LNCaP clone FGC (cell line): ENCODE measurements at regions not wholly inside any gene's neighbourhood (a gene's known extent, or its start where the extent isn't known, plus 50 kb on each side); places are given as distances from the start of the nearest gene placed in this dataset.
"Not testable (repeated sequence)": the region's sequence is repeated elsewhere in the genome, so short reads cannot be mapped to it uniquely, and the experiment has no call there.

Experiments
- DNase-seq: peaks from one replicate; pipeline ENCODE4 v3.0.0-alpha.2; 2011; ENCODE audit warnings: low read depth
- H3K4me3 ChIP-seq: 2 replicates; pipeline ENCODE4 v1.5.1; 2011; ENCODE audit warnings: mild to moderate bottlenecking, low read depth, low read length, control low read depth

DNA sequence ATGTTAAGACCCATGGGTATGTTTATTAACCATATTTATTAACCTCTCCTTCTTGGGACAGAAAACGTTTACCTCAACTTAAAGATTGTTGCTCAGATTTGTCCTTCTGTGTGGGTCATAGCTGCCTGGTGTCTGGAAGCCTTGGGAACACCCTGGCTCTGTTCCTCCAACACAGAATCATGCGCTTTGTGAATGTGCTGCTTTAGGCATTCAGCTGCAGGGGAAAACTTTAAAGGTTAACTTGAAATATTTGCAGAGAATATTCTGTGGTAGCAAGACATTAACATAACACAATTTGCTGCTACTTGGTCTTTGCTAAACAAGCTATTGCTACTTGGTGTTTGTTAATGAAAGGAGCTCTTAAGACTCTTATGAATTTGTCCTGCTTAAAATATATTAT, 50.5 kb upstream of the THOC3 start:
- DNase-seq, H3K4me3 ChIP-seq: not testable (repeated sequence)

DNA sequence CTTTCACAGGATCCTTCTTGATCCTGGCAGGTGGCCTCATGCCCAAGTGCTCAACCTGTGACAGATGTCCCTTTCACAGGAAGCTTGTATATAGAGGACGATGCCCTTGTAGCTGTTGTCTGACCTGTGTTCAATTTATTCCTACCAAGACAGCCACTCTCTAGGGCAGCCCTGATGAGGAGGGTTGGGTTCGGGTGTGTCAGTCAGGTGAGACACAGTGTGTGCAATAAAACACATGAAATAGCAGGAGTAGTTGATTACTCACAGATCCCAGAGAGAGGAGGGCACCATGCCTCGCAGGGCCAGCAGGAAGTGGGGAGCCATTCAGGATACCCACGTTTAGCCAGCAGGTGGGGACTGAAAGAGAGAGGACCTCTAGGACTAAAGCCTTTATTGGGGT, 52.7 kb upstream of the THOC3 start:
- H3K4me3 ChIP-seq, DNase-seq: not testable (repeated sequence)

DNA sequence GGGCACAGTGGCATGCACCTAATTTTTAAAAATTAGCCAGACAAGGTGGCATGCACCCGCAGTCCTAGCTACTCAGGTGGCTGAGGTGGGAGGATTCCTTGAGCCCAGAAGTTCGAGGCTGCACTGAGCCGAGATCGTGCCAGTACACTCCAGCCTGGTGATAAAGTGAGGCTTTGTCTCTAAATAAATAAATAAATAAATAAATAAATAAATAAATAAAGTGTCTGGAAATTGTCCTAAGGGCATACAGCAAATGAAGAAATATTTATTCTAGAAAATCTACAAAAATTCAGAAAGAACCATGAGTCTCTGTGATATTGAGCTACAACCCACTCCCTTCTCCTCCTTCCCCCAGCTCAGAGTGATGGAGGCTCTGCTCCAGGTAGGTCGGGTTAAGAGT, 55.4 kb upstream of the THOC3 start:
- not testable (repeated sequence) for DNase-seq, H3K4me3 ChIP-seq

DNA sequence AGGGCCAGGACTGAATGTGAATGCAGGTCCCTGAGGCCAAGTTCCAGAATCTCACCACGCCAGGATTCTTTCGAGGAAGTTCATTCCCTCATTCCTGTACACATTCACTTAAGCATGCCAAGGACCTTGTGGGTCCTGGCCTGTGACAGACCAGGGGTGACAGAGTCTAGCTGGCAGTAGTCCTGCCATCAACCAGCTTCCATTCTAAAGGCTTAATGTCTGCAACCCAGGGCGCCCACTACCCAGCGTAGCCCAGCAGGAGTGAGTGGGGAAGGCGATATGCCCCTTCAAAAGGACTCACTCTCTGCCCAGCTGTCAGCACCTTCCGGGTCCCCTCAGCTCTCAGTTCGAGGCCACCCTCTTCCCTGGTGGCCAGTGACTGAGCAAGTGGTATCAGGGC, 61.3 kb upstream of the THOC3 start:
- H3K4me3 ChIP-seq, DNase-seq: not testable (repeated sequence)

DNA sequence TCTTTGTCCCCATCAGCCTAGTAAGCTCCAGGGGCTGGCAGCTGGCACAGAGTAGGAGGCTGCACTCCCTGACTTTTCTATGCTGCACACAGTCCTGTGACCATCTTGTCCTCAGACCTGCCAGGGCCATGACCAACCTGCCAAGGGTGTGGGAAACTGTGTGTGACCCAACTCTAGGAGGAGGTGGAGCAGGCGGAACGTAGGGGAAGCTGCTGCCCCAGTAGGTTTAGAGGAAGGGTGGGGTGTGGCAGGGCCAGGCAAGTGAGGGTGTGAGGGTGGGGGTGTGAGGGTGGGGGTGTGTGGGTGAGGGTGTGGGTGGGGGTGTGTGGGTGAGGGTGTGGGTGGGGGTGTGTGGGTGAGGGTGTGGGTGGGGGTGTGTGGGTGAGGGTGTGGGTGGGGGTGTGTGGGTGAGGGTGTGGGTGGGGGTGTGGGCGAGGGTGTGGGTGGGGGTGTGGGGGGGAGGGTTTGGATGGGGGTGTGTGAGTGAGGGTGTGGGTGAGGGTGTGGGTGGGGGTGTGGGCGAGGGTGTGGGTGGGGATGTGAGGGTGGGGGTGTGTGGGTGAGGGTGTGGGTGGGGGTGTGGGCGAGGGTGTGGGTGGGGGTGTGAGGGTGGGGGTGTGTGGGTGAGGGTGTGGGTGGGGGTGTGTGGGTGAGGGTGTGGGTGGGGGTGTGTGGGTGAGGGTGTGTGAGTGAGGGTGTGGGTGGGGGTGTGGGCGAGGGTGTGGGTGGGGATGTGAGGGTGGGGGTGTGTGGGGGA, 62.4 kb upstream of the THOC3 start:
- not testable (repeated sequence) for H3K4me3 ChIP-seq, DNase-seq

DNA sequence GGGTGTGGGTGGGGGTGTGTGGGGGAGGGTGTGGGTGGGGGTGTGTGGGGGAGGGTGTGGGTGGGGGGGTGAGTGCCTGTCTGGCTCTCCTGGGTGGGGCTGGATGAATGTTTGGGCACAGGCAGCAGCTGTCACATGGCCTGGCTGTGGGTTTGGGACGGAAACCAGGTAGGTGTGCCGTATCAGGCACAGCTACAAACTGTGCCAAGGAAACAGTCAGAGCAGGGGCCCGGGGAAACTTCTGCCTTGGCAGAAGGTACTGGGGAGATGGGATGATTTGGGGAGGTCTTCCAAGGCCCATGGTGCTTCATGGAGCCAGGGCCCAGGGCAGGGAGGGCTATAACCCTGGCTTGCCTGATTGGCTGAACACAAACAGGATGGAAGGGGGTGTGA, 63.0 kb upstream of the THOC3 start:
- DNase-seq, H3K4me3 ChIP-seq: not testable (repeated sequence)

DNA sequence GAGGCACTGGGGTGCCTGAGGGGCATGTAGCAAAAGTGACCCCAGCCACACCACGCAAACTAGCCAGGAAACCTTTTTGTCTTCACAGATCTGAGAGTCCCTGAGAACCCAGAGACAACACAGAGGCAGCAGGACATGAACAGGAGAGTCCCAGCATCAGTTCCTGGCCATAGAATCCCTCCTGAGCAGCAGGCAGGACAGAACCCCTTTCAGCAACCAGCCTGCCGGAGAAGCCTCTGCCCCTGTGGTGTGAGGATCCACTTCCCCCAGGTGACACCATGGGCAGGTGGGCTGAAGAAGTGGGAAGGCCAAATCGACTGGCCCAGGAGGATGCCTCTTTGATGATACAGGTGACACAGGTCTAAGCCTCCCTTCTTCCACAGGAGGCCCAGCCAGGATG, 65.1 kb upstream of the THOC3 start:
- not testable (repeated sequence) for H3K4me3 ChIP-seq, DNase-seq

DNA sequence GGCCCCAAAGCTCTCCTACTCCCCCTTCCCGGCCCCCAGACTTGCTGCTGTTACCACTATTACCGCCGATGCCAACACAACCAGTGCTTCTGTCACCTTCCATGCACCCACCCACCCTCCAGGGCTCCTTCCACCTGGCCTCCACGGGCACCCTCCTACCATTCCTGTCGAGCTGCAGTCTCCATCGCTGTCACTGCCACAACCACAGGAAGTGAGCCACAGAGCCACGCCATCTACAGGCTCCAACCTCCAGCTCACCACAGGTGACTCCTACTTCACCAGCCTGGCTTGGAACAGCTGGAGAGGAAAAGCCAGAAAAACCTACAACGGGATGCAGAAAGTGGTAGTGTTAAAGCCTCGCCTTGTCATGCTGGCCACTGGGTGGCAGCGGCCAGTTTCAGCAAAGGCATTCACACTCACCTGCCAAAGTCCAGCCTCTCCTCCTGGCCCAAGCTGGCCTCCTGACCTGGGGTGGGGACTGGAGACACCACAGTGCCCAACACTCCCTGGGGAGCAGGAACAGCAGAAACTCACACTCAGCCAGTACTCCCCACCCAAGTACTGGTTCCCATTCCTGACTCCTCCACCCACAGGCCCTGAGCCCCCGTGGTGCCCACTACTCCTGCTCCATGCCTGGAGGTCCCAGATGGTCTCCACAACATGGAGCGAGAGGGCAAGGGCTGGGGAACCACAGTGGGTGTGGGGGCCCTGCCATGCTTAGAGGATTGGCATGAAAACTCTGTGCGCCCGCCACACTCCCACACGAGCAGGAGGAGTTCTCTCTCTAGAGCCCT, 66.5 kb upstream of the THOC3 start:
- H3K4me3 ChIP-seq, DNase-seq: not testable (repeated sequence)

DNA sequence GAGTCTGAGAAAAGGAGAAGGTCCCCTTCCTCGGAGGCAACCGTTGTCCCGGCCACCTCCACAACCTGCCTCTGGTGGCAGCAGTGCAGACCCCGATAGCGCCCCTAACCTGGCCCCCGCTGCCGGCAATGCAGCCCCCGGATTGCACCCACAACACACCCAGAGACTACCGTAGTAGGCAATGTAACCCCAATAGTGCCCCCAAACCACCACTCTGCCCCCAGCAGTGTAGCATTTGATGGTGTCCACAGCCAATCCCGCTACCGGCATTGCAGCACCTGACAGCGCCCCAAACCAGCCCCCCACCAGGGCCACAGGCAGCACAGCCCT, 67.1 kb upstream of the THOC3 start:
- not testable (repeated sequence) for H3K4me3 ChIP-seq, DNase-seq

DNA sequence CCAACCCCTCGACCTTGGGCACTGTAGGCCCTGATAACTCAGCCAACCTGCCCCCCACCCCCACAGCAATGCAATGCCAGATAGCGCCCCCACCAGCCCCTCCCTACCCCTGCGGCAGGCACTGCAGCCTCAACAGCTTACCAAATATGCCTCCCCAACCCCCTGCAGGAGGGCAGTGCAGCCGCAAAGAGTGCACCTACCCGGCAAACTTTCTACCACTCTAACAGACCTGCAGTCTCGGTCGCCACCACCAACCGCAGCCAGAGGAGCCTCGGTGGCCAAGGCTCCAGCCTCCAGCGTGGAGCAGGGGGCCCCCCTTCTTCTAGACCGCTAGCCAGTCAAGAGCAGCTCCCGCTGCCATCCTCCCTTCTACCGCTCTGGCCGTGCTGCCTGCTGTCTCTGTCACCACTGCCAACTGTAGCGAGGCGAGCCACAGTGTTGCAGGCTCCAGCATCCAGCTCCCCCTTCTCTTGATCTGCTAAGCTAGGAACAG, 67.7 kb upstream of the THOC3 start:
- not testable (repeated sequence) for H3K4me3 ChIP-seq, DNase-seq

DNA sequence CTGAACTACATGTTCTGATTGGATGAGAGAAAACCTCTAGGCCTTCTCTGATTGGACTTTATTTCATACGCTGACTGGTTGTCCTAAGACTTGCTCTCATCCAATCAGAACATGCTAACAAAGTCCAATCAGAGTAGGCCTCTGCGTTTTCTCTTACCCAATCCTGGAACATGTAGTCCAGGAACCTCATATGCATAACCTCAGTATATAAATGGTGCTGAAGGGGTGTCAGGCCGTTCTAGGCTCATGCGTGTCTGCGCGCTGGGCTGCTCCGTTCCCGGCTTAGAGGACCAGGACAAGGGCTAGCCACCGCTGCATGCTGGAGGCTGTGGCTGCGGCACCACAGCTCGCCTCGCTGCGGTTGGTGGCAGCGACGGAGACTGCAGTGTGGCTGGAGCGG, 68.3 kb upstream of the THOC3 start:
- DNase-seq: not testable (repeated sequence)

DNA sequence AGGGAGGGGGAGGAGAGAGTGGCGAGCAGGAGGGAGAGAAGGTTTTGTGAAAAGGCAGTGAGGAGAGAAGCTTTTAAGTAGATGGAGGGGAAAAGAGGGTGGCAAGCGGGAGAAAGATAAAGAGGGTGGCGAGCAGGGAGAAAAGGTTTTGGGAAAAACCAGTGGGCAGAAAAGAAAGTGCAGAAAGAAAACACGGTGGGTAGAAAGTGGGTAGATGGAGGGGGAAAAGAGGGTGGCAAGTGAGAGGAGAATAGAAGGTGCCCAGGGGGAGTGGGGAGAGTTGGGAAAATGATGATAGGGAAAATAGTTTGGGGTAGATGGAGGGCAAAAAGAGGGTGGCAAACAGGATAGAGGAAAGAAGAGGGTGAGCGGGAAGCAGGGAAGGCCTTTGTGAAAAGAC, 69.1 kb upstream of the THOC3 start:
- DNase-seq, H3K4me3 ChIP-seq: not testable (repeated sequence)

More for the DNA sequence above, 68.3 kb upstream of the THOC3 start:
- H3K4me3 ChIP-seq: not testable (repeated sequence)

DNA sequence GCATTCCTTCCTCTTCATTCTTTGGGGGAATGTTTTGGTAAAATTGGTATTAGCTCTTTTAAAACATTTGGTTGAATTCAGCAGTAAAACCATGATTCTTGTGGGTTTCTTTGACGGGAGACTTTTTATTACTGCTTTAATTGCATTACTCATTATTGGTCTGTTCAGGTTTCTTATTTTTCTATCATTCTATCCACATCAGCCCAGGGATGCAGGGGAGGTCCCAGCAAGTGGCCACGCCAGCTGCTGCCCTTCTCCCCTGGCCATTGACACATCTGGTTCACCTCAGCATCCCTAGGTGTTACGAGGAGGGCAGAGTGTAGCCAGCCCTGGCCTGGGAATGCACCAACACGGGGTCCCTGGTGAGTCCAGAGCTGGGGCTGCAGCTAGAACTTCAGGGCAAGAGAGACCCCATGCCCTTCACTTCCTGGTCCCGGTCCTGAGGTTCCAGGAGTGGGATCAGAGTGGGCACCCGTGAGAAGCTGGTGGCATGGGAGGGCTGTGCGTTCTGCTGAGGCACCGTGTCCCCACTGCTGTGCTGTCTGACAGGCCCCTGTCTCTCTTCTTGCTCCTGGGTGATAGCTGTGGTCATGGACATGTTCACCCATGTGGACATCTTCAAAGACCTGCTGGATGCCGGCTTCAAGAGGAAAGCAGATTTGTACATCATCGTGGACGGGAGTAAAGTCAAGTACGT, 72.1 kb upstream of the THOC3 start:
- not testable (repeated sequence) for DNase-seq, H3K4me3 ChIP-seq

DNA sequence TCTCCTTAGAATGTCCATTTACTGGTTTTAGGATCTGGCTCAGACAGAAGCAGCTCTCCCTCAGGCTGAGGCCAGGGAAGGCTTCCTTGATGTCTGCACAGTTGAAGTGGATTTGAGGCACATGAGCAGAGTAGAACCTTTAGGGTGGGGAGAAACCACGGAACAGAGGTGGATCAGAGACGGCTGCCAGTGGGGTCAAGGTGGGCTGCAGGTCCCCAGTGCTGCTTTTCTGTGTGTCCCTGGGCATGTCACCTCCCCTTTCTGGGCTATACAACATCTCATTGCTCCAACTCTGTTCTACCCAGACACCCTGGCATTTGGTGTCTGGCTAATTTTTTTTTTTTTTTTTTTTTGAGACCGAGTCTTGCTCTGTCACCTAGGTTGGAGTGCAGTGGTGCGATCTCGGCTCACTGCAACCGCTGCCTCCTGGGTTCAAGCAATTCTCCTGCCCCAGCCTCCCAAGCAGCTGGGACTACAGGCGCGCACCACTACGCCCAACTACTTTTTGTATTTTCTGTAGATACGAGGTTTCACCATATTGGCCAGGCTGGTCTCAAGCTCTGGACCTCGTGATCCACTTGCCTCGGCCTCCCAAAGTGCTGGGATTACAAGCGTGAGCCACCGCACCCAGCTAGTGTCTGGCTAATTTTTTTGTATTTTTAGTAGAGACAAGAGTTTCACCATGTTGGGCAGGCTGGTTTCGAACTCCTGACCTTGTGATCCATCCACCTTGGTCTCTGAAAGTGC, 73.3 kb upstream of the THOC3 start:
- not testable (repeated sequence) for DNase-seq, H3K4me3 ChIP-seq

DNA sequence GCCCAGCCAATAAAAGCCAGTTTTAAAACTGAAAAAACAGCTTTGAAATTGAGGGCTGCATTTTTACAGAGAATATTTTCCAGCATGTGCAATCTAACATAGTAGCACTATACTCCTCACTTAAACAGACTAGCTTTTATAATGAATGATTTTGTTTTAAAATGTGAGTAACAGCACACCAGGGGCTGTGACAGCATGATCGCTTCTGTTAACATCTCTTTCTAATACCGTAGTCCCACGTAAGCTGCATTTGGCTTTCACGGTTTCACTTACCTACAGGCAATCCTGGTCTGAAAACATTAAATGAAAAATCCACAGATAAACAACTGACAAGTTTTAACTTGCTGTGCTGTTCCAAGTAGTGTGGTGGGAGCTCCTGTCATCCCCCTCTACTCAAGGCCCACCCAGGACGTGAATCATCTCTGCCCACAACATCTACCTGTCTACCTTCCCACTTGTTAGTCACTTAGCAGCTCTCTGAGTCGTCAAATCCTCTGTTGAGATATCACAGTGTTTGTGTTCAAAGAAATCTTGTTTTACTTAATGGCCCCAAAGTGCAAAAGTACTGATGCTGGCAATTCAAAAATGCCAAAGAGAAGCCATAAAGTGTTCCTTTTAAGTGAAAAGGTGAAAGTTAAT, 74.0 kb upstream of the THOC3 start:
- not testable (repeated sequence) for H3K4me3 ChIP-seq, DNase-seq

DNA sequence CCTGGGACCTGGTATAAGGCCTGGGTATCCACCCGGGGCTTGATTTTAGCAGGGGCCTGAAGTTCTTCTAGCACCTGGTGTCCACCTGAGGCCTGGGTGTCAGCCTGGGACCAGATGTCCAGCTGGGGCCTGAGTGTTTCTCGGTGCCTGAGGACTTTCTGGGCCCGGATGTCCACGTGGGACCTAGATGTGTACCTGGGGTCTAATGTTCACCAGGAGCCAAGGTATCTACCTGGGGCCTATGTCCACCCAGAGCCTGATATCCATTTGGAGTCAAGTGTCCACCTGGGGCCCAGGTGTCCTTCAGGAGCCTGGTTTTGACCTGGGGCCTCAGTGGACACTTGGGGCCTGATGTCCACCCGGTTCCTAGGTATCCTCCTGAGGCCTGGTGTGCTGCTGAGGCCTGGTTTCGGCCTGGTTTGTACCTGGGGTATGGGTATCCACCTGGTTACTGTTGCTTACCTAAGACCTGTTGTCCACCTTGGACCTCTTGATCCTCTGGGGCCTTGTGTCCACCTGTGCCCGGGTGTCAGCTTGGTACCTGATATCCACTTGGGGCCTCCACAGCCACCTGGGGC, 75.2 kb upstream of the THOC3 start:
- H3K4me3 ChIP-seq: not testable (repeated sequence)

DNA sequence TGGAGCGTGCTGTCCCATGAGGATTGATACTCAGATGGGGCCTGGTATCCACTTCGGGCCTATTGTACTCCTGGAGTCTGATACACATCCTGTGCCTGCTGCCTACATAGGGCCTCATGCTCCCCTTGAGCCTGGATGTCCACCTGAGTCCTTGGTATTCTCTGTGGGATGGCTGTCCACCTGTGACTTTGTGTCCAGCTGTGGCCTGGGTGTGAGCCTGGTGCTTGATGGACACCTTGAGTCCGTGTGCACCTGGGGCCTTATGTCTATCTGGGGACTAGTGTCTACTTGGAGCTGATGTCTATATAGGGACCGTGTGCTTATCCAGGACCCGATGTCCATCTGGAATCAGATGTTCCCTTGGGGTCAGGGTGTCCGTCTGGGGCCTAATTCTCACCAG, 75.9 kb upstream of the THOC3 start:
- not testable (repeated sequence) for H3K4me3 ChIP-seq, DNase-seq

More for the DNA sequence above, 75.2 kb upstream of the THOC3 start:
- DNase-seq: not testable (repeated sequence)

DNA sequence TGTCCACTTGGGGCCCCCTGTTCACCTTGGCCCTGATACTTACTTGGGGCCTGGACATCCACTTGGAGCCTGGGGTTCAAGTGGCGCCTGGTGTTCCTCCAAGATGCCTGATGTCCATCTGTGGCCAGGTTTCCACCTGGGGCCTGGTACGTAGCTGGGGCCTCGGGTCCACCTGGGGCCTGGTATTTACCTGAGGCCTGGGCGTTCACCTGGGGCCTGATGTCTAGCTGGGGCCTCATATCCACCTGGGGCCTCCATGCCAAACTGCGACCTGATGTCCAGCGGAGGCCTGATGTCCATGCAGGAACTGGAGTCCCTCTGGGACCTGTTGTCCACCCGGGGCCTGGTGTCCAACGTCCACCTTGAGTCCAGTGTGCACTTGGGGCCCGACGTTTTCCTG, 76.3 kb upstream of the THOC3 start:
- DNase-seq, H3K4me3 ChIP-seq: not testable (repeated sequence)
